GM12878 (cell line): ENCODE measurements at regions not wholly inside any gene's neighbourhood (a gene's known extent, or its start where the extent isn't known, plus 50 kb on each side); places are given as distances from the start of the nearest gene placed in this dataset.

Experiments used
- ATAC-seq: fragments of 200-7000 bp; cut with Tn5 transposase; 3 replicates; pipeline ENCODE4 v1.9.1; 2020; ENCODE audit warnings: mild to moderate bottlenecking, moderate library complexity
- BruUV-seq: library from RNA; stranded (reverse); fragments of 400-500 nt; replicated peaks from 2 replicates; lab custom pipeline; 2021; lab: Mats Ljungman, UMichigan
- CTCF ChIA-PET: fragments of 300-600 bp; sonication (Branson Sonifier 250); formaldehyde crosslinking; extraction: SDS; loops from one replicate; lab custom pipeline; 2021; ENCODE audit warnings: inconsistent platforms; lab: Yijun Ruan, JAX
- POLR2A ChIA-PET: fragments of 350-600 bp; formaldehyde crosslinking; extraction: SDS; loops from one replicate; lab custom pipeline; 2021; ENCODE audit warnings: inconsistent platforms; lab: Charles Lee
- RAD21 ChIA-PET: fragments of 300-600 bp; sonication (Branson Sonifier 250); formaldehyde crosslinking; loops from one replicate; lab custom pipeline; 2023; ENCODE audit warnings: antibody characterized with exemption; ENCODE audit not compliant: unreplicated experiment; lab: Charles Lee
- SMC1A ChIA-PET: fragments of 300-600 bp; sonication (Branson Sonifier 250); formaldehyde crosslinking; loops from one replicate; lab custom pipeline; 2023; ENCODE audit not compliant: unreplicated experiment, uncharacterized antibody; lab: Charles Lee
- DNase-seq: peaks from one replicate; pipeline ENCODE4 v3.0.0-alpha.2; 2011; ENCODE audit warnings: low read depth, low spot score
- FAIRE-seq: peaks from 3 replicates; lab custom pipeline; 2011; peaks lifted over from hg19 to GRCh38; lab: Jason Lieb, UNC
- H2AFZ ChIP-seq: 2 replicates; pipeline ENCODE4 v1.6.0; 2011; ENCODE audit warnings: low read depth, low read length, control low read depth; ENCODE audit not compliant: control insufficient read depth
- H3K27ac ChIP-seq: 2 replicates; pipeline ENCODE4 v1.5.1; 2011; ENCODE audit warnings: control low read depth; ENCODE audit not compliant: control insufficient read depth, insufficient read depth
- H3K27me3 ChIP-seq, 2 experiments: replicated peaks in 1 of 2; 2 replicates each; pipeline versions ENCODE4 v1.6.0 to v1.6.1; 2011; ENCODE audit warnings: low read length in 1 of 2; ENCODE audit not compliant: control insufficient read depth in 2 of 2, insufficient read depth in 2 of 2
- H3K36me3 ChIP-seq, 2 experiments: 2 replicates each; pipeline ENCODE4 v1.5.1; 2011; ENCODE audit warnings: low read length in 1 of 2; ENCODE audit not compliant: control insufficient read depth in 2 of 2, insufficient read depth in 2 of 2
- H3K4me1 ChIP-seq: 2 replicates; pipeline ENCODE4 v1.6.1; 2011; ENCODE audit warnings: mild to moderate bottlenecking, low read length, moderate library complexity, mixed read lengths; ENCODE audit not compliant: control insufficient read depth, insufficient read depth
- H3K4me2 ChIP-seq: 2 replicates; pipeline ENCODE4 v1.6.0; 2011; ENCODE audit warnings: control low read depth; ENCODE audit not compliant: control insufficient read depth, insufficient read depth
- H3K4me3 ChIP-seq: fragments of 200-600 bp; sonication (generic); 2 replicates; pipeline ENCODE4 v1.5.1; 2016
- H3K79me2 ChIP-seq: 2 replicates; pipeline ENCODE4 v1.6.0; 2011; ENCODE audit warnings: low read length; ENCODE audit not compliant: control insufficient read depth, insufficient read depth
- H3K9ac ChIP-seq: 2 replicates; pipeline ENCODE4 v1.8.0; 2011; ENCODE audit warnings: low read length, control low read depth, mixed read lengths; ENCODE audit not compliant: control insufficient read depth, insufficient read depth
- H3K9me3 ChIP-seq: replicated peaks from 3 replicates; pipeline ENCODE4 v1.5.1; 2011; ENCODE audit warnings: mild to moderate bottlenecking, low read length; ENCODE audit not compliant: control insufficient read depth, insufficient read depth
- H4K20me1 ChIP-seq: 2 replicates; pipeline ENCODE4 v1.6.0; 2011; ENCODE audit not compliant: control insufficient read depth, insufficient read depth
- MTA3 ChIP-seq: IDR thresholded peaks from 2 replicates; pipeline ENCODE4 v1.6.1; 2012; ENCODE audit warnings: low read length, inconsistent platforms, borderline replicate concordance
- ZNF622 ChIP-seq: fragments of 450-650 bp; IDR thresholded peaks from 2 replicates; pipeline ENCODE4 v1.6.1; 2017; ENCODE audit warnings: mild to moderate bottlenecking, inconsistent platforms
- WGBS: methylation state at CpG from one replicate; pipeline ENCODE4 v1.1.6; 2016; ENCODE audit warnings: low lambda C conversion rate; ENCODE audit not compliant: insufficient replicate concordance, insufficient coverage; ENCODE audit errors: missing lambda C conversion rate; 5-methylcytosine and 5-hydroxymethylcytosine counted together
- in situ Hi-C: fragments of 300-500 bp; cut with MboI; formaldehyde crosslinking; loops from 9 replicates; pipeline ENCODE4 v1.14.3; 2018; ENCODE audit warnings: mixed read lengths
- intact Hi-C: fragments of 100-400 bp; cut with micrococcal nuclease; formaldehyde crosslinking; loops from one replicate; pipeline ENCODE4 v1.14.2; 2022; ENCODE audit not compliant: unreplicated experiment
- TF ChIP-seq, protein P1 (sequence below): fragments of 450-650 bp; formaldehyde crosslinking; IDR thresholded peaks from 2 replicates; pipeline ENCODE4 v1.4.0; 2020; ENCODE audit warnings: mild to moderate bottlenecking, moderate library complexity

DNA sequence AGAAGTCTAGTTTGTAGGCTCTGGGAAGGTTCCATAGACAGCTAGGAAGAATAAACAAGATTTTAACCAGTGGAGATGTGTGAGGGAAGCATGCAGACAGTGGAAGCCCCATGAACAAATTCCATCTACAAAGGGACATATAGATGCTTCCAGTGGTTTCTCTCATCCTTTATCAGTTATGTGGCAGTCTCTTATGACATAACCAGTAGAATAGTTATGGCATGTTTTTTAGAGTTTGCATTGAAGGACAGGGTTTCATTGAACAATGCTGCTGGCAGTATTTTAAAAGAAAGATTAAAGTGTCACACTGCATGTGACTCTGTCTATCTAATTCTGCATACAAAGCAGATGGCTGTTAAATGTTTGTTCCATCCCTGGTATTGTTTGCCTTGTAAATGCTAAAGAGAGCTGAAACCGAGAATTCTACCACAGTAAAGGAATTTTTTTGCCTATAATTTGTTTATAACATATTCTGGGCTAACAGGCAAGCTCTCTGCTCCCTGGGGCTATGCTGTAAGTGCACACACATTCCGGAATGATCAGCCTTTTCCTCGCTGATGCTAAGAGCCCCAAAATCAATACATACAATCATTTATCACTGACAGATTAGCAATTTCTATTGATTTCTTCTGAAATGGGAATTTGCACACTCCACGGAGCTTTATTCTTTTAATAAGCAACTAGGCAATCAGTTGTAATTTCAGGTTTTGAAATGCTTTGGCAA is 76.8 kb upstream of the PELI1 start:
- ATAC-seq (no peak), FAIRE-seq (no peak), DNase-seq (no peak)
- Histone ChIP-seq H3K9me3 (no peaks in the 10 kb centered on the region), H3K4me1 (peaks cover 16% of the 10 kb centered on the region), H3K9ac (no peak overlapping the region), H3K36me3 (no peaks in the 10 kb centered on the region), H4K20me1 (no peaks in the 10 kb centered on the region), H3K4me2 (no peak overlapping the region), H2AFZ (no peak overlapping the region), H3K27me3 (no peaks in the 10 kb centered on the region), H3K27ac (no peak overlapping the region), H3K4me3 (no peak overlapping the region)
- 83% methylated on average over 4 of the region's 4 CpGs for WGBS
- intact Hi-C loops: no loop called here
- ChIA-PET POLR2A (interaction anchor here (1.0 kb wide), 2 partner anchors 43 to 107 kb away, joined by 3 read pairs; no protein-coding TSS in a partner anchor), CTCF (interaction anchor here (0.5 to 8.3 kb wide), 2 partner anchors 108 to 174 kb away, joined by 3 to 117 read pairs; no protein-coding TSS in a partner anchor), RAD21 (interaction anchor here (2.1 kb wide), 1 partner anchor 75 kb away, joined by 10 read pairs; no protein-coding TSS in a partner anchor)
- BruUV-seq: no TSS peak
- TF ChIP-seq ZNF622: no peak
- no peak for TF ChIP-seq MTA3
- TF ChIP-seq, protein P1, sequence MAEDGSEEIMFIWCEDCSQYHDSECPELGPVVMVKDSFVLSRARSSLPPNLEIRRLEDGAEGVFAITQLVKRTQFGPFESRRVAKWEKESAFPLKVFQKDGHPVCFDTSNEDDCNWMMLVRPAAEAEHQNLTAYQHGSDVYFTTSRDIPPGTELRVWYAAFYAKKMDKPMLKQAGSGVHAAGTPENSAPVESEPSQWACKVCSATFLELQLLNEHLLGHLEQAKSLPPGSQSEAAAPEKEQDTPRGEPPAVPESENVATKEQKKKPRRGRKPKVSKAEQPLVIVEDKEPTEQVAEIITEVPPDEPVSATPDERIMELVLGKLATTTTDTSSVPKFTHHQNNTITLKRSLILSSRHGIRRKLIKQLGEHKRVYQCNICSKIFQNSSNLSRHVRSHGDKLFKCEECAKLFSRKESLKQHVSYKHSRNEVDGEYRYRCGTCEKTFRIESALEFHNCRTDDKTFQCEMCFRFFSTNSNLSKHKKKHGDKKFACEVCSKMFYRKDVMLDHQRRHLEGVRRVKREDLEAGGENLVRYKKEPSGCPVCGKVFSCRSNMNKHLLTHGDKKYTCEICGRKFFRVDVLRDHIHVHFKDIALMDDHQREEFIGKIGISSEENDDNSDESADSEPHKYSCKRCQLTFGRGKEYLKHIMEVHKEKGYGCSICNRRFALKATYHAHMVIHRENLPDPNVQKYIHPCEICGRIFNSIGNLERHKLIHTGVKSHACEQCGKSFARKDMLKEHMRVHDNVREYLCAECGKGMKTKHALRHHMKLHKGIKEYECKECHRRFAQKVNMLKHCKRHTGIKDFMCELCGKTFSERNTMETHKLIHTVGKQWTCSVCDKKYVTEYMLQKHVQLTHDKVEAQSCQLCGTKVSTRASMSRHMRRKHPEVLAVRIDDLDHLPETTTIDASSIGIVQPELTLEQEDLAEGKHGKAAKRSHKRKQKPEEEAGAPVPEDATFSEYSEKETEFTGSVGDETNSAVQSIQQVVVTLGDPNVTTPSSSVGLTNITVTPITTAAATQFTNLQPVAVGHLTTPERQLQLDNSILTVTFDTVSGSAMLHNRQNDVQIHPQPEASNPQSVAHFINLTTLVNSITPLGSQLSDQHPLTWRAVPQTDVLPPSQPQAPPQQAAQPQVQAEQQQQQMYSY: no peak
- TF ChIP-seq, all 136 proteins: peak for 0
- SMC1A ChIA-PET: interaction anchor here (0.6 to 3.4 kb wide), 10 partner anchors 8 to 273 kb away, joined by 3 to 15 read pairs (median 4); no protein-coding TSS in a partner anchor
- in situ Hi-C loops: no loop called here
- no peaks in the 10 kb centered on the region for H3K79me2 ChIP-seq
